ENCODE measurements at regions not wholly inside any gene's neighbourhood (a gene's known extent, or its start where the extent isn't known, plus 50 kb on each side); places are given as distances from the start of the nearest gene placed in this dataset.

GRCh38 chr6:21871831-21872230, 278.3 kb downstream of the SOX4 start:
- TF ChIP-seq TCF12 (IDR thresholded peaks at IDR 0.05; ENCODE audit: low read depth), result no peak
- TF ChIP-seq CEBPB (IDR thresholded peaks at IDR 0.05), result no peak
- no peak for TF ChIP-seq REST (IDR thresholded peaks at IDR 0.05; ENCODE audit: low read depth)
- TF ChIP-seq EGR1 (IDR thresholded peaks at IDR 0.05), result no peak
- no peak for TF ChIP-seq RAD21 (IDR thresholded peaks at IDR 0.05; ENCODE audit: low read depth)
